Caki2 (cell line): ENCODE measurements at regions not wholly inside any gene's neighbourhood (a gene's known extent, or its start where the extent isn't known, plus 50 kb on each side); places are given as distances from the start of the nearest gene placed in this dataset.

Experiments
- DNase-seq: peaks from one replicate; pipeline ENCODE4 v3.0.0-alpha.2; 2015; ENCODE audit warnings: low read depth
- in situ Hi-C: cut with HindIII; loops from 2 replicates; pipeline ENCODE4 v1.10.0; 2016; ENCODE audit warnings: low sequenced_read_pairs, low pct_unique_long_range_greater_than_20kb, mixed read lengths

GRCh38 chr18:23377669-23378301 lies 75.3 kb upstream of the RIOK3 start:
- peak; percentile 64 for DNase-seq

GRCh38 chr18:23378302-23378686 lies 74.8 kb upstream of the RIOK3 start:
- peak; percentile 10 for DNase-seq
- in situ Hi-C loops = no loop called here

More at GRCh38 chr18:23377669-23378301, 75.3 kb upstream of the RIOK3 start:
- in situ Hi-C loops = no loop called here

GRCh38 chr18:23380001-23380550 lies 73.0 kb upstream of the RIOK3 start:
- in situ Hi-C loops = no loop called here

GRCh38 chr18:23380817-23381216 lies 72.3 kb upstream of the RIOK3 start:
- in situ Hi-C loops = no loop called here
- DNase-seq = no peak

More at GRCh38 chr18:23380001-23380550, 73.0 kb upstream of the RIOK3 start:
- peak; percentile 94 for DNase-seq

GRCh38 chr18:23383494-23383893 lies 69.6 kb upstream of the RIOK3 start:
- peak; percentile 16 for DNase-seq
- in situ Hi-C loops = no loop called here

GRCh38 chr18:23384778-23385736 lies 68.0 kb upstream of the RIOK3 start:
- no peak for DNase-seq
- in situ Hi-C loops = no loop called here

- peak; percentile 28 for DNase-seq
- in situ Hi-C loops = no loop called here
Measured at GRCh38 chr18:23386317-23386716, 66.8 kb upstream of the RIOK3 start.

- DNase-seq = no peak
- in situ Hi-C loops = no loop called here
Measured at GRCh38 chr18:23387265-23387664, 65.8 kb upstream of the RIOK3 start.

GRCh38 chr18:23388357-23388756 lies 64.7 kb upstream of the RIOK3 start:
- in situ Hi-C loops = no loop called here
- DNase-seq = no peak

- in situ Hi-C loops = no loop called here
- no peak for DNase-seq
Measured at GRCh38 chr18:23391156-23391555, 61.9 kb upstream of the RIOK3 start.

GRCh38 chr18:23397907-23398306 lies 55.2 kb upstream of the RIOK3 start:
- in situ Hi-C loops = no loop called here

GRCh38 chr18:23398401-23398800 lies 54.7 kb upstream of the RIOK3 start:
- in situ Hi-C loops = no loop called here
- no peak for DNase-seq

More at GRCh38 chr18:23397907-23398306, 55.2 kb upstream of the RIOK3 start:
- no peak for DNase-seq

- in situ Hi-C loops = no loop called here
- DNase-seq = no peak
Measured at GRCh38 chr18:23399067-23399466, 54.0 kb upstream of the RIOK3 start.

- in situ Hi-C loops = no loop called here
- DNase-seq = no peak
Measured at GRCh38 chr18:23400918-23401317, 52.2 kb upstream of the RIOK3 start.

- in situ Hi-C loops = no loop called here
Measured at GRCh38 chr18:23401400-23402347, 51.4 kb upstream of the RIOK3 start.

More at GRCh38 chr18:23401400-23402347, 51.4 kb upstream of the RIOK3 start:
- DNase-seq = peak; percentile 46
